CD4-positive, alpha-beta T cell treated with Interleukin-15 for 1 hour (primary cell): ENCODE measurements at regions not wholly inside any gene's neighbourhood (a gene's known extent, or its start where the extent isn't known, plus 50 kb on each side); places are given as distances from the start of the nearest gene placed in this dataset.

Experiments
- DNase-seq: peaks from one replicate; pipeline ENCODE4 v3.0.0-alpha.2; 2020

GRCh38 chr6:170160031-170160627 is 130.7 kb downstream of the DLL1 start:
- no peak for DNase-seq

GRCh38 chr6:170159022-170159965 is 131.6 kb downstream of the DLL1 start:
- DNase-seq = no peak

- no peak for DNase-seq
Measured at GRCh38 chr6:170158296-170159021, 132.4 kb downstream of the DLL1 start.

- DNase-seq = no peak
Measured at GRCh38 chr6:170157567-170158218, 133.2 kb downstream of the DLL1 start.

- DNase-seq = no peak
Measured at GRCh38 chr6:170156448-170157375, 134.2 kb downstream of the DLL1 start.

GRCh38 chr6:170155464-170156196 is 135.2 kb downstream of the DLL1 start:
- DNase-seq = no peak

GRCh38 chr6:170153436-170154319 is 137.2 kb downstream of the DLL1 start:
- no peak for DNase-seq

GRCh38 chr6:170152989-170153388 is 137.9 kb downstream of the DLL1 start:
- DNase-seq = no peak

- no peak for DNase-seq
Measured at GRCh38 chr6:170152124-170152926, 138.6 kb downstream of the DLL1 start.

GRCh38 chr6:170151804-170152123 is 139.1 kb downstream of the DLL1 start:
- no peak for DNase-seq

- DNase-seq = no peak
Measured at GRCh38 chr6:170151321-170151771, 139.5 kb downstream of the DLL1 start.

- no peak for DNase-seq
Measured at GRCh38 chr6:170150590-170150945, 140.3 kb downstream of the DLL1 start.

GRCh38 chr6:170149681-170150589 is 140.9 kb downstream of the DLL1 start:
- no peak for DNase-seq

- DNase-seq = no peak
Measured at GRCh38 chr6:170148709-170149470, 142.0 kb downstream of the DLL1 start.

GRCh38 chr6:170147832-170148708 is 142.8 kb downstream of the DLL1 start:
- DNase-seq = peak; percentile 63

GRCh38 chr6:170147056-170147787 is 143.7 kb downstream of the DLL1 start:
- no peak for DNase-seq
